Neural crest cell (in vitro differentiated cells): ENCODE measurements at regions not wholly inside any gene's neighbourhood (a gene's known extent, or its start where the extent isn't known, plus 50 kb on each side); places are given as distances from the start of the nearest gene placed in this dataset.

Source experiments
- DNase-seq: peaks from one replicate; pipeline ENCODE4 v3.0.0; 2021; ENCODE audit warnings: low read depth, mixed read lengths, low spot score
- H3K27ac Mint-ChIP-seq: one replicate; pipeline ENCODE4 v1.8.0; 2021; ENCODE audit warnings: mild to moderate bottlenecking, mixed read lengths; ENCODE audit not compliant: unreplicated experiment
- H3K27me3 Mint-ChIP-seq: 2 replicates; pipeline ENCODE4 v1.8.0; 2021; ENCODE audit warnings: low read depth, mild to moderate bottlenecking, mixed read lengths
- H3K36me3 Mint-ChIP-seq: 2 replicates; pipeline ENCODE4 v1.8.0; 2021; ENCODE audit warnings: low read depth, mild to moderate bottlenecking, mixed read lengths
- H3K4me1 Mint-ChIP-seq: 2 replicates; pipeline ENCODE4 v1.8.0; 2021; ENCODE audit warnings: mixed read lengths
- H3K4me3 Mint-ChIP-seq: one replicate; pipeline ENCODE4 v1.8.0; 2021; ENCODE audit warnings: mild to moderate bottlenecking, mixed read lengths
- H3K9me3 Mint-ChIP-seq: 2 replicates; pipeline ENCODE4 v1.8.0; 2021; ENCODE audit warnings: mixed read lengths
- CTCF ChIP-seq: fragments of 200-600 bp; sonication (generic); conservative IDR thresholded peaks from 2 replicates; pipeline ENCODE4 v1.5.0; 2021; ENCODE audit warnings: antibody characterized with exemption, mild to moderate bottlenecking

GRCh38 chr7:20864221-20864620, 77.5 kb upstream of the SP8 start:
- Mint-ChIP-seq H3K9me3 (no peaks in the 10 kb centered on the region), H3K27ac (no peak overlapping the region), H3K4me3 (no peak overlapping the region), H3K36me3 (no peaks in the 10 kb centered on the region), H3K27me3 (no peaks in the 10 kb centered on the region), H3K4me1 (no peaks in the 10 kb centered on the region)
- no peak for TF ChIP-seq CTCF
- DNase-seq: no peak

- H3K9me3 Mint-ChIP-seq: no peaks in the 10 kb centered on the region
These were observed 79.0 kb upstream of the SP8 start for GRCh38 chr7:20865684-20866083.

DNA sequence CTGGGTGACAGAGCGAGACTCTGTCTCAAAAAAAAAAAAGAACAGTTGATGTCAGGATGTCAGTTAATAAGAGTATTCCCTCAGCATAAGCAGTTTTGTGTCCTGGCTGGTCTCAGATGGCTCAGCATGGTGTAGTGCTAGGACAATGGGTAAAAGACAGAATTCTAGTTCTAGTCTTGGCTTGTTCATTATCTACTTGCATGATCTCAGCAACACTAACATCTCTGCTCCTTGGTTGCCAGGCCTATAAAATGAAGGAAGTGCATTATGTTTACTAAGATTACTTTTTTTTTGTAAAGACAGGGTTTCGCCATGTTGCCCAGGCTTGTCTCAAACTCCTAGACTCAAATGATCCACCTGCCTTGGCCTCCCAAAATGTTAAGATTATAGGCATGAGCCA, 84.3 kb upstream of the SP8 start:
- TF ChIP-seq CTCF: no peak
- Mint-ChIP-seq H3K36me3 (no peaks in the 10 kb centered on the region), H3K4me3 (no peak overlapping the region), H3K27me3 (no peaks in the 10 kb centered on the region), H3K27ac (no peak overlapping the region), H3K9me3 (no peaks in the 10 kb centered on the region), H3K4me1 (no peaks in the 10 kb centered on the region)
- no peak for DNase-seq

More at GRCh38 chr7:20865684-20866083, 79.0 kb upstream of the SP8 start:
- H3K27me3 Mint-ChIP-seq: no peaks in the 10 kb centered on the region
- no peaks in the 10 kb centered on the region for H3K4me1 Mint-ChIP-seq
- H3K36me3 Mint-ChIP-seq: no peaks in the 10 kb centered on the region
- no peak for TF ChIP-seq CTCF
- H3K27ac Mint-ChIP-seq: no peak overlapping the region
- no peak overlapping the region for H3K4me3 Mint-ChIP-seq
- DNase-seq: no peak

DNA sequence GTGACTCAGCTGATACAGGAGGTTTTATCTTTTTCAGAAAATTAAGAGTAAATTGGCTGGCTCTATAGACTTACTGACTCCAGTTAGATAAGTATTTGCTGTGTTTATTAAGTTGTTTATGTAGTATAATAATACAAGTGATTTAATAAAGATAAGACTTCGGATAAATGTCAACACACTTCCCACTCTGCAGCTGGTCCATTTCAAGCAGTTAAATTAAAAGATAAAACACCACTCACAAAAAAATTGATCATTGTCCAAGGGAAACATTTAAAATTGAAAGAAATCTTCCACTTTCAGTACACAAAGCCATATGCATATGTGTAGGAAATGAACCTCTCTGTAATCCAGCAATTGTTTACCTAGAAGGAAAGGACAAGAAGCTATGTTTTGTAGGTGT, 106.1 kb upstream of the SP8 start:
- Mint-ChIP-seq H3K4me3 (no peak overlapping the region), H3K27me3 (no peaks in the 10 kb centered on the region), H3K9me3 (peaks cover 12% of the 10 kb centered on the region), H3K27ac (no peak overlapping the region), H3K36me3 (peaks cover 9% of the 10 kb centered on the region), H3K4me1 (peaks cover 10% of the 10 kb centered on the region)
- no peak for TF ChIP-seq CTCF
- no peak for DNase-seq

DNA sequence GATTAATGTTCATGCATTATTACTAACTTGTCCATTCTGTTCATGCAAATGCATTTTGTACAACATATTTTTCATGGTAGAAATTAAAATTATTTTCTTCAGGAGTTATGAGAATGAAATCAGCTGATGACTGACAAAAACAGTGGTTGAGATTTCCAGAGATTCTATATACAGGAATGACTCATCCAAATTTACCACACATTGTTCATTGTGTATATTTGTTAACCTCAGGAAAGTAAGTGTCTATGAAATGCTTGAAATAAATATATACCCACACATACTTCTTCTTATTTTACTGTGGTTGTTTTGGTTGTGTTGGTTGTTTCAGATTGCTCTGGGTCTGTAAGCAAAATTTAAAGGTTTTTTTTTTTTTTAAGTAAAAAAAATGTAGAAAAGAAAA, 108.1 kb upstream of the SP8 start:
- H3K4me3 Mint-ChIP-seq: no peak overlapping the region
- DNase-seq: no peak
- no peak overlapping the region for H3K27ac Mint-ChIP-seq
- no peaks in the 10 kb centered on the region for H3K27me3 Mint-ChIP-seq
- H3K4me1 Mint-ChIP-seq: peaks cover 10% of the 10 kb centered on the region
- H3K9me3 Mint-ChIP-seq: peaks cover 4% of the 10 kb centered on the region
- no peak for TF ChIP-seq CTCF
- peaks cover 2% of the 10 kb centered on the region for H3K36me3 Mint-ChIP-seq

- no peak for TF ChIP-seq CTCF
- Mint-ChIP-seq H3K27ac (no peak overlapping the region), H3K9me3 (no peaks in the 10 kb centered on the region), H3K4me1 (peaks cover 10% of the 10 kb centered on the region), H3K36me3 (no peaks in the 10 kb centered on the region), H3K4me3 (no peak overlapping the region), H3K27me3 (no peaks in the 10 kb centered on the region)
- no peak for DNase-seq
These were observed 108.9 kb upstream of the SP8 start for GRCh38 chr7:20895563-20895962.
